ENCODE measurements at regions not wholly inside any gene's neighbourhood (a gene's known extent, or its start where the extent isn't known, plus 50 kb on each side); places are given as distances from the start of the nearest gene placed in this dataset.

- TF ChIP-seq, protein P1, sequence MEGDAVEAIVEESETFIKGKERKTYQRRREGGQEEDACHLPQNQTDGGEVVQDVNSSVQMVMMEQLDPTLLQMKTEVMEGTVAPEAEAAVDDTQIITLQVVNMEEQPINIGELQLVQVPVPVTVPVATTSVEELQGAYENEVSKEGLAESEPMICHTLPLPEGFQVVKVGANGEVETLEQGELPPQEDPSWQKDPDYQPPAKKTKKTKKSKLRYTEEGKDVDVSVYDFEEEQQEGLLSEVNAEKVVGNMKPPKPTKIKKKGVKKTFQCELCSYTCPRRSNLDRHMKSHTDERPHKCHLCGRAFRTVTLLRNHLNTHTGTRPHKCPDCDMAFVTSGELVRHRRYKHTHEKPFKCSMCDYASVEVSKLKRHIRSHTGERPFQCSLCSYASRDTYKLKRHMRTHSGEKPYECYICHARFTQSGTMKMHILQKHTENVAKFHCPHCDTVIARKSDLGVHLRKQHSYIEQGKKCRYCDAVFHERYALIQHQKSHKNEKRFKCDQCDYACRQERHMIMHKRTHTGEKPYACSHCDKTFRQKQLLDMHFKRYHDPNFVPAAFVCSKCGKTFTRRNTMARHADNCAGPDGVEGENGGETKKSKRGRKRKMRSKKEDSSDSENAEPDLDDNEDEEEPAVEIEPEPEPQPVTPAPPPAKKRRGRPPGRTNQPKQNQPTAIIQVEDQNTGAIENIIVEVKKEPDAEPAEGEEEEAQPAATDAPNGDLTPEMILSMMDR (IDR thresholded peaks at IDR 0.05), result no peak
- no peak for TF ChIP-seq POLR2A (IDR thresholded peaks at IDR 0.05)
These were observed 92.5 kb upstream of the DNAH5 start for GRCh38 chr5:14036947-14037346.

All from thyroid gland (tissue), 4 donors.